NOMO-1 (cell line): ENCODE measurements at regions not wholly inside any gene's neighbourhood (a gene's known extent, or its start where the extent isn't known, plus 50 kb on each side); places are given as distances from the start of the nearest gene placed in this dataset.
A peak's percentile ranks its signal among the peaks of the same experiment; 100 is the strongest.

Experiments
- DNase-seq, 2 experiments: peaks; one replicate each; lab custom pipeline; 2025; ENCODE audit not compliant: unreplicated experiment in 2 of 2; lab: John Stamatoyannopoulos, UW

GRCh38 chr12:97005174-97005573, 98.1 kb downstream of the NEDD1 start:
- DNase-seq = no peak

GRCh38 chr12:97005646-97006045, 98.6 kb downstream of the NEDD1 start:
- no peak for DNase-seq

GRCh38 chr12:97006585-97006984, 99.5 kb downstream of the NEDD1 start:
- DNase-seq = no peak

DNA sequence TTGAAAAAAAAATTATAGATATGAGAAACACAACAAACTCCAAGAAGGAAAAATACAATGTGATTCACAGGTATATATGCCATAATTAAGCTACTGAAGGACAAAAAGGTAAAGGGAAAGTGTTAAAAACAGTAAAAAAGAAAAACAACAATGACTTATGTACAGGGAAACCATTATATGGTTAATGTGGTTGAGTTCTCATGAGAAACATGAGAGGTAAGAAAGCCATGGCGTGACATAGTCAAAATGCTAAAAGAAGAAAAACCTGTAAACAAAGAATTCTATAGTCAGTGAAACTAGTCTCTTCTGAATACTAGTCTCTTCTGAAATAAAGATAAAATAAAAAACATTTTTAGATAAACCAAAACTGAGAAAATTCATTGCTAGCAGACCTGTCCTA, 109.1 kb downstream of the NEDD1 start:
- no peak for DNase-seq

DNA sequence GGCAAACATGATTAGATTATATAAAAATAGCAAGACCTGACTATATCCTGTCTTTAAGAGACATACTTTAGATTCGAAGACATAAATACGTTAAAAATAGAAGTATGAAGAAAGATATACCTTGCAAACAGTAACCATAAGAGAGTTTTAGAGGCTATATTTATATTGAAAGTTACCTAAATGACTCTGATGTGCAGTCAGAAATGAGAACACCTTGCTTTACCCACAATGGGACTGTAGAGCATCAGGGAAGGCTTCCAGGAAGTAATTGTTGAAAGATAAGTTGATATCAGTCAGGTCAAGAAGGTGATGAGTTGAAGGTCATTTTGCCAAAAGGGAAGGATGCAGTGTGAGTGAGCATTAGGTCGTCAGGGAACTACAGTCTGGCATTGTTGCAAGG, 110.2 kb downstream of the NEDD1 start:
- no peak for DNase-seq

GRCh38 chr12:97022536-97023230, 115.6 kb downstream of the NEDD1 start:
- DNase-seq = no peak

DNA sequence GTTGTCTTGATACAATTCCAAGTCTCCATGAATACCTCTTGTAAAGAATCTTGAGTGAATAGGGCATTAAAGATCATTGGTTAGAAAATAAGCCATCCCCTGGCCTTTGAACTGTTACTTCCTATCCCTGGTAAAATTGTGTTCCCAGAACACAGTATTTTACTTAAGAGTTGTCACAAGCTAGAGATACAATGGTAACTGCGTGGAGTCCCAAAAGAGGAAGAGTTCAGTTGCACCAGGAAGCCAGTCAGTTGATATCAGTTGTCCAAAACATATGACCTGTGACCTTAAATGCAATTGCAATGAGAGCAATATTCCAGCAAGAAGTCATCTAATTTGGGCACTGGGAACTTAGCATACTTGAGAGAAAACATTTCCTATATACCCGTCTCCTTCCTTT, 117.3 kb downstream of the NEDD1 start:
- DNase-seq = no peak

DNA sequence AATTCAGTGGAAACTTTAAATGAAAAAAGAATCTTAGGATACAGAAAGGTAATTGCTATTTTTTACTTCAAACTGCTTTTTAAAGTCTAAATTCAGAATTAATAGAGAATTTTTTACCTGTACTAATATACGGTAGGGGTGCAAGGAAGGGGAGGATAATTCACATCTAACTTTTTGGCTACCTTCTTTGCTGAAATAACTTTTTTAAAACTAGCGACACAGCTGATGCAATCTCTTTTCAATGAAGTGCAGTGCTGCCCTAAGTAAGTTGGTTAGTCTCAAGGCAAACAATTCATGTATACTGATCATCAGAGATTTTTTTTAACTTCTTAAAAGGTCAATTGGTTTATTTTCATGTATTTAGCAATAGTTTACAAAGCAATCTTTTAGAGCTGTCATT, 119.8 kb downstream of the NEDD1 start:
- no peak for DNase-seq

GRCh38 chr12:97027482-97027881, 120.4 kb downstream of the NEDD1 start:
- no peak for DNase-seq

DNA sequence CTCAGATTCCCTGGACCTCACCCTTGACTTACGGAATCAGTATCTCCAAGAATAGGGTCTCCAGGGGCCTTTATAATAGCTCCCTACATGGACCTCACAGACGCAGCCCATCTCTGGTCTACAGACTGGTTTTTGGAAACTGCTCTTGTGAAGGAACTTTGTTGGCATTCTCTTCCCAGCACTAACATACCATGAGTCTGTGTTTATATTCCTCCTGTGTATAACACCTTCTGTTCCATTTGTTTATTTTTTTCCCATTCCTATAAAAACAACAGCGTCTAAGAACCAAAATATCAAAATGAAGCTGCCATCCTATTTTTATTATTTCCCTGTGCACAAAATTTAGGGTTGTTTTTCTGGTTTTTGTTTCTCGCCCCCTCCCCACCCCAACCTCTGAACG, 131.1 kb downstream of the NEDD1 start:
- no peak for DNase-seq

DNA sequence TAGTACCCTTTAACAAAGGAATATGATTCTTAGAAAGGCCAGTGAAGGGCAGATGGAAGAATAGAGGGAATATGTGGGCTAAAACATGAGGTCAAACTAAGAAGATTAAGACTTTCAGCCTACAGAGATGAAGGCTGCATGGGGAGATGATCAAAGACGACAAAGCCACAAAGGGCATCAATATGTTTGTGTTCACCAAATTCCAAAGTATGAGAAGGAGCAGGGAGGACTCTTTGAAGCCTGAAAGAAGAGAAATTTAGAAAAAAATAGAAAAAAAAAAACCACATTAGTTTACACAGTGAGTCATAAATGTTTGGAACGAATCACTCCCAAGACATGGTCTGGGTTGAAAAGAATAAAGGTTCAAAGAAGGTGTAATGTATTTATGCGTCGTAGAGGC, 131.8 kb downstream of the NEDD1 start:
- no peak for DNase-seq

DNA sequence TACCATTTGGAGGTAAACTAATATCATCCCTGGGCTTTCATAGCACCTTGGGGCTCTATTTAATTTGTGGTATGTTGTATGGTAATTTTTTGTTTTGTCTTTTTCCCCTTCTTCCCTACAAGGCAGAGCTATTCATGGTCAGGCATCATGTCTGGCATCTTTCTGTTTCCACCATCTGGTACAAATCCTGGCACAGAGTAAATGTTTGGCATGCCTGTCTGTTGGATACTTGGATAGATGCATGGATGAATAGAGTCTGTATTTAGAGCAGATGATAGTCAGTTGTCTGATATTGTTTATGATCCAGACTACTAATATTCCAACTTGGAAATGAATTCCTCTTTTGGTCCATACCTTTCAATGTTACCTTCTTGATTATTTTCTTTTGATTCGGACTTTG, 139.8 kb downstream of the NEDD1 start:
- DNase-seq = no peak

DNA sequence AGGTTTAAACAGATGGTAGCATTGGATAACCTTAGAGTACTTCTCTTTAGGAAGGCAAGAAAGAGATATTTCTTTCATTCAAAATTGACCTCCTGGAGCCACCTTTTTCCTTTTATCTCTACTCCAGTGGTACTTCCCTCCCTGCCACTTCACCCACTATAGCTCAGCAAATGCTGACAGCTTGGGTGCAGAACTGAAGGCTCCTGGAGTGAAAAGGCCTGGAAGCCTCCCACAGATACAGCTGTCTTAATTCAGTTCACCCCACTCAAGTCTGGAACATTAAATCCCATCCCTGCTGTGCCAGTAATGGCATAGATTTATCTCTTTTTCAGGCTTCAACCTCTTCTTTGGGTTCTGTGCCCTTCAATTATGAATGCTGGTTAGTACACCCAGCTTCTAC, 140.3 kb downstream of the NEDD1 start:
- no peak for DNase-seq

- no peak for DNase-seq
Observed at GRCh38 chr12:97048421-97049035, 141.5 kb downstream of the NEDD1 start.

DNA sequence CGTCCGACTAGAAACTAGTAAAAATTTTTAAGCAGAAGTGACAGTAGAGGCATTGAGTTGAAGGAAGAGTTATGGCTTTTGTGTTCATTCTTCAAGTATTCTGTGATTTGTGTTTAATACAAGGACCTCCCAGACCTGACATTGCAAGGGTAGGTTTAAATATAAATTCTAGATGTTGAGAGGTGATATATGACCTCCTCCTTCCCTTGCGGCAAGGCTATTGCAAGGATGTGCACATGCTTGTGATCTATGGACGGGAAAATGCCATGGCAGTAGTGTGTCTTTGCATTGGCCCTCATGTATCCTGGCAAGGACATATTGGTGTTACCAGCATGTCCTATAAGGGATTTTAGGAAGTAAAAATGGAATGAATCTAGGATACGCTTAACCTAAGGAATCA, 143.5 kb downstream of the NEDD1 start:
- DNase-seq = no peak

GRCh38 chr12:97051341-97051740, 144.3 kb downstream of the NEDD1 start:
- DNase-seq = no peak

DNA sequence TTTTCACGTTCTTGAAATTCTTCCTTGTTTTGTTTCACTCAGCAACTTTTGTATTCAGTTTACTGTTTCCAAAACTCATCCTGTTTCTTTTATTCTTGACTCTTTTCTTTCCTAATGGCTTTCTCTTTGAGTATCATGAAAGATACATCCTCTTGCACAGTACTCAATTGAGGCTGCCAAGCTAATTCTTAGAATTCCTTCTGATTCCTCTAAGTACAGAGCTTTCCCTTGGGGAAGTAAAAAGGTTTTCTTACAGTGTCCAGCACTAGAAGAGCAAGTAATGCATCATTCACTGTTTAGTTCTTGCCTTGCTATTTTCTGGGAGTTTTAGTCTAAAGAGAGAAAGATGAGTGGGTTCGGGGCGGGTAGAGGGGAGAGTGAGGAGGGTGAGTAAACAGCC, 154.1 kb downstream of the NEDD1 start:
- DNase-seq = no peak

- no peak for DNase-seq
Observed at GRCh38 chr12:97063292-97063935, 156.4 kb downstream of the NEDD1 start.

GRCh38 chr12:97075161-97075933, 168.3 kb downstream of the NEDD1 start:
- no peak for DNase-seq

- DNase-seq = no peak
Observed at GRCh38 chr12:97075934-97076630, 169.0 kb downstream of the NEDD1 start.

DNA sequence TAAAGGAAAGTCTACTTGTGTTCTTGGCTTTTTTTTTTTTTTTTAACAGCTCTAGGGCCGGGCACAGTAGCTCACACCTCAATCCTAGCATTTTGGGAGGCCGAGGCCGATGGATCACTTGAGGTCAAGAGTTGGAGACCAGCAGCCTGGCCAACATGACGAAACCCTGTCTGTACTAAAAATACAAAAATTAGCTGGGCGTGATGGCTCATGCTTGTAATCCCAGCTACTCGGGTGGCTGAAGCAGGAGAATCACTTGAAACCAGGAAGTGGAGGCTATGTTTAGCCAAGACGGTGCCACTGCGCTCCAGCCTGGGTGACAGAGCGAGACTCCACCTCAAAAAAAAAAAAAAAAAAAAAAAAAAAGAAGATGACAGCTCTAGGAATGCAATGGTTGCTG, 169.9 kb downstream of the NEDD1 start:
- peak in 1 of 2 experiments; percentile 15 for DNase-seq
